IMR-90 (cell line): ENCODE measurements at regions not wholly inside any gene's neighbourhood (a gene's known extent, or its start where the extent isn't known, plus 50 kb on each side); places are given as distances from the start of the nearest gene placed in this dataset.

Source experiments
- ATAC-seq: fragments of 200-7000 bp; cut with Tn5 transposase; 2 replicates; pipeline ENCODE4 v1.9.1; 2020; ENCODE audit warnings: low read depth, mild to moderate bottlenecking, moderate library complexity
- BruUV-seq: library from RNA; stranded (reverse); fragments of 400-500 nt; replicated peaks from 2 replicates; lab custom pipeline; 2021; lab: Mats Ljungman, UMichigan
- CTCF ChIA-PET: fragments of 300-600 bp; formaldehyde crosslinking; extraction: SDS; loops from one replicate; lab custom pipeline; 2021; ENCODE audit warnings: antibody characterized with exemption; lab: Yijun Ruan, JAX
- POLR2A ChIA-PET: fragments of 300-600 bp; sonication (Branson Sonifier 250); formaldehyde crosslinking; loops from one replicate; lab custom pipeline; 2022; ENCODE audit warnings: antibody characterized with exemption; ENCODE audit not compliant: unreplicated experiment; lab: Charles Lee
- DNase-seq: peaks from one replicate; pipeline ENCODE4 v3.0.0; 2013
- H2AFZ ChIP-seq: replicated peaks from 2 replicates; pipeline ENCODE3; 2013; ENCODE audit warnings: low read length, mild to moderate bottlenecking; ENCODE audit not compliant: poor library complexity
- H2AK5ac ChIP-seq: 2 replicates; pipeline ENCODE4 v1.6.1; 2013; ENCODE audit warnings: low read depth, low read length, inconsistent platforms
- H2AK9ac ChIP-seq: replicated peaks from 2 replicates; pipeline ENCODE3; 2013; ENCODE audit warnings: mild to moderate bottlenecking, low read depth, low read length, moderate library complexity; ENCODE audit not compliant: poor library complexity
- H2BK120ac ChIP-seq: 2 replicates; pipeline ENCODE4 v1.6.1; 2013; ENCODE audit warnings: low read depth, low read length, inconsistent platforms
- H2BK15ac ChIP-seq: 3 replicates; pipeline ENCODE4 v1.6.1; 2013; ENCODE audit warnings: low read depth, low read length, inconsistent platforms
- H2BK20ac ChIP-seq: 2 replicates; pipeline ENCODE4 v1.6.1; 2013; ENCODE audit warnings: low read depth, mild to moderate bottlenecking, inconsistent platforms, low read length, moderate library complexity
- H2BK5ac ChIP-seq: 2 replicates; pipeline ENCODE4 v1.6.1; 2013; ENCODE audit warnings: mild to moderate bottlenecking, low read depth, low read length, inconsistent platforms; ENCODE audit not compliant: poor library complexity, severe bottlenecking
- H3K14ac ChIP-seq: replicated peaks from 2 replicates; pipeline ENCODE4 v1.6.1; 2013; ENCODE audit warnings: low read depth, low read length, inconsistent platforms
- H3K18ac ChIP-seq: 2 replicates; pipeline ENCODE4 v1.6.1; 2013; ENCODE audit warnings: low read depth, low read length, control low read depth
- H3K23ac ChIP-seq: 2 replicates; pipeline ENCODE4 v1.6.1; 2013; ENCODE audit warnings: low read depth, low read length, inconsistent platforms
- H3K27ac ChIP-seq: 2 replicates; pipeline ENCODE4 v1.5.1; 2013; ENCODE audit warnings: mild to moderate bottlenecking, control low read depth, low read length; ENCODE audit not compliant: insufficient read depth
- H3K27me3 ChIP-seq: 2 replicates; pipeline ENCODE4 v1.6.1; 2013; ENCODE audit warnings: low read length; ENCODE audit not compliant: control insufficient read depth, insufficient read depth
- H3K36me3 ChIP-seq: 2 replicates; pipeline ENCODE4 v1.6.1; 2013; ENCODE audit warnings: low read length, mixed read lengths; ENCODE audit not compliant: control insufficient read depth, insufficient read depth
- H3K4ac ChIP-seq: 2 replicates; pipeline ENCODE4 v1.6.1; 2013; ENCODE audit warnings: low read depth, low read length, inconsistent platforms
- H3K4me1 ChIP-seq: 2 replicates; pipeline ENCODE4 v1.6.1; 2013; ENCODE audit warnings: low read length, mixed read lengths; ENCODE audit not compliant: control insufficient read depth, insufficient read depth
- H3K4me2 ChIP-seq: 2 replicates; pipeline ENCODE4 v1.6.1; 2013; ENCODE audit warnings: low read depth, mild to moderate bottlenecking, control low read depth, low read length, moderate library complexity
- H3K4me3 ChIP-seq: 2 replicates; pipeline ENCODE4 v1.5.1; 2013; ENCODE audit warnings: low read depth, mild to moderate bottlenecking, control low read depth, low read length, moderate library complexity; ENCODE audit not compliant: insufficient read depth
- H3K56ac ChIP-seq: 2 replicates; pipeline ENCODE4 v1.6.1; 2013; ENCODE audit warnings: low read length, inconsistent platforms; ENCODE audit not compliant: insufficient read depth; ENCODE audit errors: extremely low read depth
- H3K79me1 ChIP-seq, 2 experiments: 2 replicates each; pipeline ENCODE4 v1.6.1; 2013; ENCODE audit warnings: low read length in 2 of 2, inconsistent platforms in 1 of 2, low read depth in 1 of 2
- H3K9ac ChIP-seq: 2 replicates; pipeline ENCODE4 v1.6.1; 2013; ENCODE audit warnings: low read depth, low read length, control low read depth
- H3K9me1 ChIP-seq: 2 replicates; pipeline ENCODE4 v1.6.1; 2013; ENCODE audit warnings: low read length, inconsistent platforms; ENCODE audit not compliant: insufficient read depth
- H3K9me3 ChIP-seq: 2 replicates; pipeline ENCODE4 v1.6.1; 2013; ENCODE audit warnings: low read length; ENCODE audit not compliant: control insufficient read depth, insufficient read depth
- H4K20me1 ChIP-seq: 2 replicates; pipeline ENCODE4 v1.6.1; 2013; ENCODE audit warnings: low read length, inconsistent platforms; ENCODE audit not compliant: insufficient read depth
- H4K5ac ChIP-seq: 2 replicates; pipeline ENCODE4 v1.6.1; 2013; ENCODE audit warnings: mild to moderate bottlenecking, low read depth, low read length, control low read depth
- H4K8ac ChIP-seq, 2 experiments: 2 replicates each; pipeline ENCODE4 v1.6.1; 2013; ENCODE audit warnings: low read depth in 2 of 2, low read length in 2 of 2, control low read depth in 1 of 2, inconsistent platforms in 1 of 2
- H4K91ac ChIP-seq: 2 replicates; pipeline ENCODE4 v1.6.1; 2013; ENCODE audit warnings: low read depth, low read length, inconsistent platforms; ENCODE audit not compliant: insufficient read depth
- BHLHE40 ChIP-seq: fragments of 150-350 bp; IDR thresholded peaks from 2 replicates; pipeline ENCODE4 v1.6.1; 2016; ENCODE audit warnings: mild to moderate bottlenecking, low read depth, low read length
- CEBPB ChIP-seq: IDR thresholded peaks from 2 replicates; pipeline ENCODE4 v1.6.1; 2012; ENCODE audit warnings: low read depth, low read length, improper control_type of control experiment
- CHD1 ChIP-seq: IDR thresholded peaks from 2 replicates; pipeline ENCODE4 v1.6.1; 2012; ENCODE audit warnings: low read depth, low read length, improper control_type of control experiment
- CTCF ChIP-seq: conservative IDR thresholded peaks from 2 replicates; pipeline ENCODE4 v1.5.1; 2012; ENCODE audit warnings: mild to moderate bottlenecking, low read depth, low read length, improper control_type of control experiment
- FOS ChIP-seq: fragments of 150-350 bp; IDR thresholded peaks from 2 replicates; pipeline ENCODE4 v1.6.1; 2016; ENCODE audit warnings: low read depth, low read length
- MAFK ChIP-seq: IDR thresholded peaks from 2 replicates; pipeline ENCODE4 v1.6.1; 2012; ENCODE audit warnings: low read depth, low read length, improper control_type of control experiment
- MAZ ChIP-seq: IDR thresholded peaks from 2 replicates; pipeline ENCODE4 v1.6.1; 2012; ENCODE audit warnings: low read depth, mild to moderate bottlenecking, low read length, improper control_type of control experiment, moderate library complexity, borderline replicate concordance
- MXI1 ChIP-seq: IDR thresholded peaks from 2 replicates; pipeline ENCODE4 v1.6.1; 2012; ENCODE audit warnings: low read depth, mild to moderate bottlenecking, low read length, moderate library complexity, borderline replicate concordance
- NFE2L2 ChIP-seq: fragments of 150-350 bp; IDR thresholded peaks from 2 replicates; pipeline ENCODE4 v1.6.1; 2016; ENCODE audit warnings: low read depth, mild to moderate bottlenecking, low read length
- POLR2A ChIP-seq: IDR thresholded peaks from 2 replicates; pipeline ENCODE4 v1.6.1; 2012; ENCODE audit warnings: mild to moderate bottlenecking, low read depth, low read length
- RAD21 ChIP-seq: IDR thresholded peaks from 2 replicates; pipeline ENCODE4 v1.6.1; 2012; ENCODE audit warnings: low read length, improper control_type of control experiment
- RCOR1 ChIP-seq: IDR thresholded peaks from 2 replicates; pipeline ENCODE4 v1.6.1; 2012; ENCODE audit warnings: mild to moderate bottlenecking, low read length, improper control_type of control experiment; ENCODE audit not compliant: insufficient replicate concordance
- RFX5 ChIP-seq: IDR thresholded peaks from 2 replicates; pipeline ENCODE4 v1.8.0; 2012; ENCODE audit warnings: low read depth, mild to moderate bottlenecking, low read length, moderate library complexity
- SMC3 ChIP-seq: fragments of 150-350 bp; IDR thresholded peaks from 2 replicates; pipeline ENCODE4 v1.6.1; 2016; ENCODE audit warnings: low read depth, mild to moderate bottlenecking, antibody characterized with exemption, low read length, moderate library complexity
- WGBS, 2 experiments: methylation state at CpG; one replicate each; pipeline versions ENCODE4 v1.1.5 to v1.1.7; 2013; ENCODE audit warnings: missing lambda C conversion rate in 2 of 2; ENCODE audit not compliant: insufficient read length in 1 of 2; ENCODE audit errors: extremely low coverage in 2 of 2; 5-methylcytosine and 5-hydroxymethylcytosine counted together
- dilution Hi-C: fragments of 300-500 bp; cut with HindIII; formaldehyde crosslinking; loops from one replicate; pipeline ENCODE4 v1.14.3; 2018; ENCODE audit warnings: low sequenced_read_pairs; ENCODE audit not compliant: unreplicated experiment
- in situ Hi-C: fragments of 300-500 bp; cut with MboI; formaldehyde crosslinking; loops from 3 replicates; pipeline ENCODE4 v1.14.3; 2019; ENCODE audit warnings: low sequenced_read_pairs, inconsistent platforms, mixed read lengths
- intact Hi-C: fragments of 100-400 bp; cut with micrococcal nuclease; formaldehyde crosslinking; loops from 2 replicates; pipeline ENCODE4 v1.10.0; 2022
- TF ChIP-seq, protein P1 (sequence below): fragments of 150-350 bp; IDR thresholded peaks from 2 replicates; pipeline ENCODE4 v1.6.1; 2017; ENCODE audit warnings: mild to moderate bottlenecking, antibody characterized with exemption, low read length, low read depth
- TF ChIP-seq, protein P2 (sequence below): fragments of 150-350 bp; IDR thresholded peaks from 2 replicates; pipeline ENCODE4 v1.6.1; 2016; ENCODE audit warnings: low read depth, mild to moderate bottlenecking, low read length, moderate library complexity, borderline replicate concordance

GRCh38 chr1:239270509-239270908 is 115.9 kb upstream of the CHRM3 start:
- no peak overlapping the region for H2BK120ac ChIP-seq
- TF ChIP-seq MAFK: no peak
- no peak for TF ChIP-seq MXI1
- no peak for TF ChIP-seq CHD1
- TF ChIP-seq, protein P1, sequence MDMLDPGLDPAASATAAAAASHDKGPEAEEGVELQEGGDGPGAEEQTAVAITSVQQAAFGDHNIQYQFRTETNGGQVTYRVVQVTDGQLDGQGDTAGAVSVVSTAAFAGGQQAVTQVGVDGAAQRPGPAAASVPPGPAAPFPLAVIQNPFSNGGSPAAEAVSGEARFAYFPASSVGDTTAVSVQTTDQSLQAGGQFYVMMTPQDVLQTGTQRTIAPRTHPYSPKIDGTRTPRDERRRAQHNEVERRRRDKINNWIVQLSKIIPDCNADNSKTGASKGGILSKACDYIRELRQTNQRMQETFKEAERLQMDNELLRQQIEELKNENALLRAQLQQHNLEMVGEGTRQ: no peak
- no peak for TF ChIP-seq FOS
- no peak for TF ChIP-seq CEBPB
- TF ChIP-seq, protein P2, sequence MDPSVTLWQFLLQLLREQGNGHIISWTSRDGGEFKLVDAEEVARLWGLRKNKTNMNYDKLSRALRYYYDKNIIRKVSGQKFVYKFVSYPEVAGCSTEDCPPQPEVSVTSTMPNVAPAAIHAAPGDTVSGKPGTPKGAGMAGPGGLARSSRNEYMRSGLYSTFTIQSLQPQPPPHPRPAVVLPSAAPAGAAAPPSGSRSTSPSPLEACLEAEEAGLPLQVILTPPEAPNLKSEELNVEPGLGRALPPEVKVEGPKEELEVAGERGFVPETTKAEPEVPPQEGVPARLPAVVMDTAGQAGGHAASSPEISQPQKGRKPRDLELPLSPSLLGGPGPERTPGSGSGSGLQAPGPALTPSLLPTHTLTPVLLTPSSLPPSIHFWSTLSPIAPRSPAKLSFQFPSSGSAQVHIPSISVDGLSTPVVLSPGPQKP: no peak
- TF ChIP-seq POLR2A: no peak
- no peak for TF ChIP-seq RCOR1
- TF ChIP-seq SMC3: no peak
- no peak for TF ChIP-seq NFE2L2
- no peak for TF ChIP-seq RAD21
- no peak for TF ChIP-seq BHLHE40
- TF ChIP-seq CTCF: no peak
- no peak for TF ChIP-seq RFX5
- TF ChIP-seq MAZ: no peak
- WGBS, 2 experiments: no CpG with 5 or more reads among the region's 5 CpGs

More at GRCh38 chr1:239270509-239270908, 115.9 kb upstream of the CHRM3 start:
- dilution Hi-C loops: no loop called here
- Histone ChIP-seq H3K4me2 (no peak overlapping the region), H3K4me1 (no peaks in the 10 kb centered on the region), H3K79me1 (no peaks in the 10 kb centered on the region), H4K20me1 (no peaks in the 10 kb centered on the region), H2AFZ (no peak overlapping the region), H2BK20ac (no peak overlapping the region), H3K18ac (no peak overlapping the region), H4K91ac (no peak overlapping the region), H3K23ac (no peak overlapping the region), H2AK9ac (peak overlapping the region; percentile 16), H3K9me3 (peaks cover 17% of the 10 kb centered on the region), H2BK5ac (no peak overlapping the region), H4K8ac (no peak overlapping the region), H4K5ac (no peak overlapping the region), H3K27me3 (no peaks in the 10 kb centered on the region), H3K4me3 (no peak overlapping the region), H3K56ac (no peak overlapping the region), H3K27ac (no peak overlapping the region), H2BK15ac (no peak overlapping the region), H2AK5ac (no peak overlapping the region), H3K36me3 (no peaks in the 10 kb centered on the region), H3K9me1 (no peaks in the 10 kb centered on the region), H3K14ac (no peak overlapping the region), H3K9ac (no peak overlapping the region), H3K4ac (no peak overlapping the region)
- ChIA-PET POLR2A (no interaction called here), CTCF (no interaction called here)
- BruUV-seq: no TSS peak
- DNase-seq (no peak), ATAC-seq (no peak)
- in situ Hi-C loops: no loop called here
- intact Hi-C loops: no loop called here
